PFSK-1 (cell line): ENCODE measurements at regions not wholly inside any gene's neighbourhood (a gene's known extent, or its start where the extent isn't known, plus 50 kb on each side); places are given as distances from the start of the nearest gene placed in this dataset.

Experiments
- FOXP2 ChIP-seq: optimal IDR thresholded peaks from 2 replicates; pipeline ENCODE3; 2011; ENCODE audit warnings: borderline replicate concordance, control low read depth, inconsistent platforms; ENCODE audit not compliant: insufficient read depth; ENCODE audit errors: extremely low read length, extremely low read depth
- POLR2AphosphoS5 ChIP-seq: IDR thresholded peaks from 2 replicates; pipeline ENCODE4 v1.6.1; 2012; ENCODE audit warnings: low read depth, mild to moderate bottlenecking, control low read depth, low read length, moderate library complexity
- REST ChIP-seq, 2 experiments: IDR thresholded peaks; 2 replicates each; pipeline versions ENCODE4 v1.6.1 to v1.8.0; 2011 to 2012; ENCODE audit warnings: low read depth in 2 of 2, low read length in 2 of 2, control low read depth in 1 of 2, inconsistent platforms in 1 of 2, mild to moderate bottlenecking in 1 of 2, moderate library complexity in 1 of 2; ENCODE audit not compliant: insufficient read depth in 1 of 2
- SIN3A ChIP-seq: IDR thresholded peaks from 2 replicates; pipeline ENCODE4 v1.6.1; 2012; ENCODE audit warnings: mild to moderate bottlenecking, low read length, moderate library complexity, borderline replicate concordance; ENCODE audit not compliant: insufficient read depth
- TAF1 ChIP-seq: IDR thresholded peaks from 2 replicates; pipeline ENCODE4 v1.6.1; 2012; ENCODE audit warnings: low read length, control low read depth, borderline replicate concordance; ENCODE audit not compliant: insufficient read depth

GRCh38 chr7:124996778-124997177 lies 67.2 kb upstream of the POT1 start:
- TF ChIP-seq FOXP2 (no peak), REST (IDR thresholded peaks at IDR 0.05; ENCODE audit: insufficient read depth in 1 of 2, low read depth in 2 of 2, low read length in 2 of 2) (no peak), TAF1 (no peak), SIN3A (no peak), POLR2AphosphoS5 (no peak)

GRCh38 chr7:124992851-124993562 lies 63.4 kb upstream of the POT1 start:
- TF ChIP-seq REST (IDR thresholded peaks at IDR 0.05; ENCODE audit: insufficient read depth in 1 of 2, low read depth in 2 of 2, low read length in 2 of 2) (no peak), FOXP2 (no peak), POLR2AphosphoS5 (no peak), TAF1 (no peak), SIN3A (no peak)

- TF ChIP-seq TAF1, result no peak
Measured at GRCh38 chr7:124989911-124990310, 60.3 kb upstream of the POT1 start.
